ENCODE measurements at regions not wholly inside any gene's neighbourhood (a gene's known extent, or its start where the extent isn't known, plus 50 kb on each side); places are given as distances from the start of the nearest gene placed in this dataset.

GRCh38 chr3:148604270-148605085 is 93.2 kb upstream of the AGTR1 start:
- DNase-seq: no peak

DNA sequence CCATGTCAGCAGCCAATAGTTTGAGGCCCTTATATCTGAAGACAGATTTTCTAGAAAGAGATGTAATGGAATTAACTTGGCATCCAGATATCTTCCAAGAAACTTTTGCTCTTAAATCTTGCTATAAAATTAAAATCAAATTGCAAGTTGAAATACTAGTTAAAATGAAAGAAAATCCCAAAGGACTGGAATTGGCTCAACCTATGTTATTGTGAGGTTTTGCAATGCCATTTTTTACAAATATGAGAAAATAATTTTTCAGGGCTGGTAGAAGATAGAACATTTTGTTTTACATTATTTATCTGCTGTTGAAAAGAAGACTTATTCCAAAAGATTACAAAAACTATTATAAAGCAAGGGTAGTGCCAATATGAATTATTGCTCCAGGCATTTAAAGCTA is 92.2 kb upstream of the AGTR1 start:
- DNase-seq: no peak

- DNase-seq: no peak
Observed at GRCh38 chr3:148606979-148607378, 90.7 kb upstream of the AGTR1 start.

DNA sequence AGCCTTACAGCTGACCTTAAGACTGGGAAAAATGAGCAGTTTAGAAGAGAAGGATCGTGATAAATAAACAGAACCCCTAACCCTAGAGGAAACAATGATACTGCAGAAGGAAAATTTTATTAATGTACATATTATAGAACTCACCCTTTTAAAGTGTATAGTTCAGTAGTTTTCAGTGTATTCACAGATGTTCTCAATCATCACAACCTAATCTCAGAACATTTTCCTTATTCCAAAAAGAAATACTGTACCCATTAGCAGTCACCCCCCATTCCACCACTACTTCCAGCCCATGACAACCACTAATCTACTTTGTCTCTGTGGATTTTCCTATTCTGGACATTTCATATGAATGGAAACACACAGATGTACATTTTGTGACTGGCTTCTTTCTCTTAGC is 90.2 kb upstream of the AGTR1 start:
- DNase-seq: no peak

GRCh38 chr3:148612278-148612677 is 85.4 kb upstream of the AGTR1 start:
- DNase-seq: no peak

- DNase-seq: no peak
Observed at GRCh38 chr3:148615382-148615781, 82.3 kb upstream of the AGTR1 start.

- no peak for DNase-seq
Observed at GRCh38 chr3:148625095-148625736, 72.5 kb upstream of the AGTR1 start.

DNA sequence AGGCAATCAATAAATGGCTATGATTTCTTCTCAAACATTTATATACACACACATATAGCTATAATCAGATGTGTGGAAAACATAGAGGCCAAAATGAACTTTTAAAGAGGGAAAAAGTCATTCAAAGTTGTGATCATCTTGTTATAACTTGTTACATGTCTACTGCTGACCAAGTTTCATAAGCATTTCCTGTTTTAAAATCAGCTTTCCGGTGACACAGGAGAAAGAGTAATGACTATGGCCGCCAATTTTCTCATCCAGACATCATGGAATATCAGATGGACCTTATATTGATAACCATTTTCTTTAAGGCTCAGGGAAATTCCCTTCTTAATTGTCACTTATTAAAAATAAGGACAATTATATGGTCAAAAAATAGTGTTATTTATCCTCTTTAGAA is 71.7 kb upstream of the AGTR1 start:
- no peak for DNase-seq

DNA sequence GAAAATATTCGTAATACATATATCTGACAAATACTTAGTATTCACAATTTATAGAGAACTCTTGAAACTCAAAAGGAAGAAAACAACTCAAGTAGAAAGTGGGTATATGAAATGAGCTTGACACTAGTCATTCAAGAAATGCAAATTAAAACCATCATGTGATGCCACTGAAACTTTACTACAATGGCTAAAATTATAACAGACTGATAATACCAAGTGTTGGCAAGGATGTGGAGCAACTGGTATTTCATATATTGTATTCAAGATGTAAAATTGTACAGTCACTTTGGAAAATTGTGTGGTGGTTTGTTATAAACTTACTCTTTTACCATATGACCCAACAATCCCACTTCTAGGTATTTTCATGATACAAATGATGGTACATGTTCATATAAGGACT is 68.7 kb upstream of the AGTR1 start:
- DNase-seq: no peak

DNA sequence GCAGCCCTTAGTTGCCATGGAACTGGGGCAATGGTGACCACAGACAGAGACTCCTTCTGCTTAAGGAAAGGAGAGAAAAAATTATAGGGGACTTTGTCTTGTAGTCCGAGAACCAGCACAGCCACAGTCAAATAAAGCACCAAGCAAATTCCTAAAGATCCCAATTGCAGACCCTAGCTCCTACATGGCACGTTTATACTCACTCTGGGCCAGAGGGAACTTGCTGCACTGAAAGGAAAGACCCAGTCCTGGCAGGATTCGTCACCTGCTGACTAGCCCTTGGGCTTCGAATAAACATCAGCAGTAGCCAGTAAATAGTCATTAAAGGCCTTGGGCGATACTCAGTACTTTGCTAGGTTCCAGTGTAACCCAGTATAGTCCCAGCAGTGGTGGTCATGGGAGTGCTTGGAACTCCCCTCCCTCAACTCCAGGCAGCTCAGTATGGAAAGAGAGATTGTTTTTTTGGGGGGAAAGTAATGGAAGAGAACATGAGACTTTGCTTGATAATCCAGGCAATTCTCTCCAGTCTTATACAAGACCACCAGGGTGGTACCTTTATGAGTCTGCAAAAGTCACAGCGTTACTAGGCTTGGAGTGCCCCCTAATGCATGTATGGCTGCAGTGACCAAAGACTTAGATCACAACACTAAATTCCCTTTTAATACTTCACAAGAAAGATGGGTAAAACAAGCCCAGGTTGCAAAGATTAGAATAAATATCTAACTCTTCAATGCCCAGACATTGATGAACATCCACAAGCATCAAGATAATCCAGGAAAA is 66.4 kb upstream of the AGTR1 start:
- no peak for DNase-seq

- no peak for DNase-seq
Observed at GRCh38 chr3:148641722-148642121, 56.0 kb upstream of the AGTR1 start.

DNA sequence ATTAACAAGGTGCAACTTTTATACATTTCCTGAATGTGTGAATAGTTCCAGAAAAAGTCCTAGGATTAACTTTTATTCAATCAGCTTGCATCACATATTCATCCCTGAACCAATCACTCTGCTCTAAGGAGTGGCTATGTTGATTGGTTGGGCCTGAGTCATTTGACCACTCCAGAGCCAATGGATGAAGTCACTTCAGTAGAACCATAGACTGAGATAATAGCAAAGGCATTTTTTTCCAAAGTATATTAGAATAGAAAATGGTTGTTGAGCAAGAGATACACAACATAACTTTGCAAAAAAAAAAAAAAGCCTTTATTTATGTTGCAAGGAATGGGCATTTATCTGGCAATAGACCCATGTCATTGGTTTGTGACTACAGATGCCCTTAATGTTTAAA is 55.5 kb upstream of the AGTR1 start:
- no peak for DNase-seq

DNA sequence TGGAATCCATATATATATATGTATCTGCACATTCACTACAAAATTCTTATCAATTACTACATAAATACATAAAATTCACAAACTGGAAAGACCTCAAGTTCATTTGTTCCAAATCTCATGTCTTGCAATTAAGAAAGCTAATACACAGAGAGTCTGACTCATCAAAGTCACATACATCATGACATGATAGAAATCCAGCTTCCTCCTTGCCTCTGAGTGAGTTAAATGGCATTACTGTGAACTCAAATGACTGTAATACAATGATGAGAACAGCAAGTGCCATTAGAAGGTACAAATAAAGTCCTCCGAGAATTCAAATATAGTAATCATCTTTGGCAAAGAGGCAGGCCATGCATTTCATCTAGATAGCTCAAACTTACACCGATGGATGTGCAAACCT is 55.1 kb upstream of the AGTR1 start:
- no peak for DNase-seq

- DNase-seq: no peak
Observed at GRCh38 chr3:148643389-148643840, 54.3 kb upstream of the AGTR1 start.

GRCh38 chr3:148646126-148646665 is 51.5 kb upstream of the AGTR1 start:
- no peak for DNase-seq

Measured in activated T-cell treated with anti-CD3 and anti-CD28 coated beads, Interleukin-2, amount 50 U/mL, for 48 hours (primary cell).